Activated naive CD4-positive, alpha-beta T cell treated with anti-CD3 and anti-CD28 coated beads for 36 hours (primary cell): ENCODE measurements at regions not wholly inside any gene's neighbourhood (a gene's known extent, or its start where the extent isn't known, plus 50 kb on each side); places are given as distances from the start of the nearest gene placed in this dataset.

Experiments used
- CTCF ChIA-PET: fragments of 350-600 bp; sonication (Branson Sonifier 250); formaldehyde crosslinking; loops from one replicate; lab custom pipeline; 2021; ENCODE audit warnings: antibody characterized with exemption; lab: Charles Lee
- DNase-seq: peaks from one replicate; pipeline ENCODE4 v3.0.0-alpha.2; 2020
- H3K27ac Mint-ChIP-seq: one replicate; pipeline ENCODE4 v1.8.0; 2021; ENCODE audit warnings: mild to moderate bottlenecking, mixed read lengths
- H3K27me3 Mint-ChIP-seq: one replicate; pipeline ENCODE4 v1.8.0; 2021; ENCODE audit warnings: low read depth, mixed read lengths
- H3K36me3 Mint-ChIP-seq: one replicate; pipeline ENCODE4 v1.8.0; 2021; ENCODE audit warnings: low read depth, mixed read lengths
- H3K4me1 Mint-ChIP-seq: one replicate; pipeline ENCODE4 v1.8.0; 2021; ENCODE audit warnings: low read depth, mixed read lengths
- H3K4me3 Mint-ChIP-seq: one replicate; pipeline ENCODE4 v1.8.0; 2021; ENCODE audit warnings: mild to moderate bottlenecking, moderate library complexity, mixed read lengths
- H3K9me3 Mint-ChIP-seq: one replicate; pipeline ENCODE4 v1.8.0; 2021; ENCODE audit warnings: mixed read lengths
- intact Hi-C: fragments of 100-400 bp; cut with micrococcal nuclease; formaldehyde crosslinking; loops from one replicate; pipeline ENCODE4 v1.15.1; 2023

- DNase-seq: no peak
- H3K4me3 Mint-ChIP-seq: no peak overlapping the region
- H3K4me1 Mint-ChIP-seq: no peaks in the 10 kb centered on the region
- CTCF ChIA-PET: no interaction called here
- H3K27ac Mint-ChIP-seq: no peak overlapping the region
- H3K9me3 Mint-ChIP-seq: no peaks in the 10 kb centered on the region
- H3K36me3 Mint-ChIP-seq: no peaks in the 10 kb centered on the region
- no peaks in the 10 kb centered on the region for H3K27me3 Mint-ChIP-seq
- intact Hi-C loops: no loop called here
Measured at GRCh38 chr2:200064879-200065278, 109.5 kb downstream of the MAIP1 start.

GRCh38 chr2:200065477-200065876, 110.1 kb downstream of the MAIP1 start:
- Mint-ChIP-seq H3K4me3 (no peak overlapping the region), H3K9me3 (no peaks in the 10 kb centered on the region), H3K27ac (no peak overlapping the region), H3K4me1 (no peaks in the 10 kb centered on the region), H3K36me3 (no peaks in the 10 kb centered on the region), H3K27me3 (no peaks in the 10 kb centered on the region)
- intact Hi-C loops: no loop called here
- DNase-seq: no peak
- CTCF ChIA-PET: no interaction called here

- no peak overlapping the region for H3K27ac Mint-ChIP-seq
- no peak for DNase-seq
- H3K36me3 Mint-ChIP-seq: no peaks in the 10 kb centered on the region
- CTCF ChIA-PET: no interaction called here
- H3K9me3 Mint-ChIP-seq: peaks cover 2% of the 10 kb centered on the region
- intact Hi-C loops: no loop called here
- peaks cover 2% of the 10 kb centered on the region for H3K4me1 Mint-ChIP-seq
- no peak overlapping the region for H3K4me3 Mint-ChIP-seq
- H3K27me3 Mint-ChIP-seq: no peaks in the 10 kb centered on the region
Measured at GRCh38 chr2:200066417-200066816, 111.0 kb downstream of the MAIP1 start.

GRCh38 chr2:200068642-200069041, 113.3 kb downstream of the MAIP1 start:
- H3K4me3 Mint-ChIP-seq: no peak overlapping the region
- no peaks in the 10 kb centered on the region for H3K27me3 Mint-ChIP-seq
- no peak for DNase-seq
- intact Hi-C loops: no loop called here
- no peaks in the 10 kb centered on the region for H3K36me3 Mint-ChIP-seq
- H3K27ac Mint-ChIP-seq: no peak overlapping the region
- CTCF ChIA-PET: no interaction called here
- peaks cover 5% of the 10 kb centered on the region for H3K9me3 Mint-ChIP-seq
- H3K4me1 Mint-ChIP-seq: peaks cover 2% of the 10 kb centered on the region

- Mint-ChIP-seq H3K27me3 (peaks cover 2% of the 10 kb centered on the region), H3K9me3 (no peaks in the 10 kb centered on the region), H3K27ac (no peak overlapping the region), H3K4me1 (no peaks in the 10 kb centered on the region), H3K36me3 (no peaks in the 10 kb centered on the region), H3K4me3 (no peak overlapping the region)
- DNase-seq: no peak
- intact Hi-C loops: no loop called here
- CTCF ChIA-PET: no interaction called here
Measured at GRCh38 chr2:200077210-200077650, 121.8 kb downstream of the MAIP1 start.

- no peaks in the 10 kb centered on the region for H3K36me3 Mint-ChIP-seq
- H3K4me1 Mint-ChIP-seq: no peaks in the 10 kb centered on the region
- intact Hi-C loops: no loop called here
- DNase-seq: no peak
- H3K9me3 Mint-ChIP-seq: no peaks in the 10 kb centered on the region
- CTCF ChIA-PET: no interaction called here
- H3K27me3 Mint-ChIP-seq: peaks cover 2% of the 10 kb centered on the region
- no peak overlapping the region for H3K4me3 Mint-ChIP-seq
- H3K27ac Mint-ChIP-seq: no peak overlapping the region
Measured at GRCh38 chr2:200077838-200078237, 122.5 kb downstream of the MAIP1 start.

GRCh38 chr2:200079356-200079755, 124.0 kb downstream of the MAIP1 start:
- Mint-ChIP-seq H3K4me3 (no peak overlapping the region), H3K27me3 (peaks cover 2% of the 10 kb centered on the region), H3K9me3 (no peaks in the 10 kb centered on the region), H3K4me1 (no peaks in the 10 kb centered on the region), H3K36me3 (no peaks in the 10 kb centered on the region), H3K27ac (no peak overlapping the region)
- CTCF ChIA-PET: no interaction called here
- intact Hi-C loops: no loop called here
- no peak for DNase-seq

- CTCF ChIA-PET: no interaction called here
- Mint-ChIP-seq H3K4me1 (no peaks in the 10 kb centered on the region), H3K36me3 (no peaks in the 10 kb centered on the region), H3K27ac (no peak overlapping the region), H3K9me3 (no peaks in the 10 kb centered on the region), H3K4me3 (no peak overlapping the region), H3K27me3 (peaks cover 2% of the 10 kb centered on the region)
- no peak for DNase-seq
- intact Hi-C loops: no loop called here
Measured at GRCh38 chr2:200081236-200081635, 125.9 kb downstream of the MAIP1 start.

GRCh38 chr2:200081811-200082210, 126.4 kb downstream of the MAIP1 start:
- H3K27me3 Mint-ChIP-seq: peaks cover 2% of the 10 kb centered on the region
- intact Hi-C loops: no loop called here
- CTCF ChIA-PET: interaction anchor here (0.5 kb wide), 1 partner anchor 33 kb away, joined by 3 read pairs; no protein-coding TSS in a partner anchor
- no peak overlapping the region for H3K27ac Mint-ChIP-seq
- H3K36me3 Mint-ChIP-seq: no peaks in the 10 kb centered on the region
- H3K4me3 Mint-ChIP-seq: no peak overlapping the region
- H3K4me1 Mint-ChIP-seq: no peaks in the 10 kb centered on the region
- H3K9me3 Mint-ChIP-seq: no peaks in the 10 kb centered on the region
- no peak for DNase-seq

- no peak overlapping the region for H3K27ac Mint-ChIP-seq
- intact Hi-C loops: no loop called here
- H3K9me3 Mint-ChIP-seq: no peaks in the 10 kb centered on the region
- DNase-seq: no peak
- CTCF ChIA-PET: no interaction called here
- H3K27me3 Mint-ChIP-seq: peaks cover 6% of the 10 kb centered on the region
- H3K36me3 Mint-ChIP-seq: no peaks in the 10 kb centered on the region
- H3K4me3 Mint-ChIP-seq: no peak overlapping the region
- H3K4me1 Mint-ChIP-seq: no peaks in the 10 kb centered on the region
Measured at GRCh38 chr2:200084036-200084435, 128.7 kb downstream of the MAIP1 start.

GRCh38 chr2:200086911-200087310, 131.5 kb downstream of the MAIP1 start:
- no peak for DNase-seq
- Mint-ChIP-seq H3K4me3 (no peak overlapping the region), H3K27ac (no peak overlapping the region), H3K36me3 (no peaks in the 10 kb centered on the region), H3K4me1 (no peaks in the 10 kb centered on the region), H3K27me3 (peaks cover 6% of the 10 kb centered on the region), H3K9me3 (no peaks in the 10 kb centered on the region)
- intact Hi-C loops: no loop called here
- CTCF ChIA-PET: interaction anchor here (0.5 kb wide), 1 partner anchor 21 kb away, joined by 3 read pairs; no protein-coding TSS in a partner anchor

- no peaks in the 10 kb centered on the region for H3K36me3 Mint-ChIP-seq
- no peaks in the 10 kb centered on the region for H3K9me3 Mint-ChIP-seq
- intact Hi-C loops: no loop called here
- no peaks in the 10 kb centered on the region for H3K4me1 Mint-ChIP-seq
- CTCF ChIA-PET: no interaction called here
- H3K27me3 Mint-ChIP-seq: peaks cover 9% of the 10 kb centered on the region
- H3K4me3 Mint-ChIP-seq: no peak overlapping the region
- H3K27ac Mint-ChIP-seq: no peak overlapping the region
- no peak for DNase-seq
Measured at GRCh38 chr2:200087451-200087850, 132.1 kb downstream of the MAIP1 start.

GRCh38 chr2:200089040-200089755, 133.8 kb downstream of the MAIP1 start:
- H3K9me3 Mint-ChIP-seq: no peaks in the 10 kb centered on the region
- no peaks in the 10 kb centered on the region for H3K4me1 Mint-ChIP-seq
- intact Hi-C loops: no loop called here
- H3K36me3 Mint-ChIP-seq: no peaks in the 10 kb centered on the region
- CTCF ChIA-PET: interaction anchor here (0.6 kb wide), 1 partner anchor 57 kb away, joined by 3 read pairs; no protein-coding TSS in a partner anchor
- H3K27ac Mint-ChIP-seq: no peak overlapping the region
- H3K4me3 Mint-ChIP-seq: no peak overlapping the region
- peaks cover 9% of the 10 kb centered on the region for H3K27me3 Mint-ChIP-seq
- DNase-seq: no peak
